GM21717 (cell line): ENCODE measurements at regions not wholly inside any gene's neighbourhood (a gene's known extent, or its start where the extent isn't known, plus 50 kb on each side); places are given as distances from the start of the nearest gene placed in this dataset.
A peak's percentile ranks its signal among the peaks of the same experiment; 100 is the strongest.
"Not testable (repeated sequence)": the region's sequence is repeated elsewhere in the genome, so short reads cannot be mapped to it uniquely, and the experiment has no call there.

ENCODE experiments used
- ATAC-seq: cut with Tn5 transposase; IDR thresholded peaks from one replicate; pipeline ENCODE4 v1.9.1; 2021; ENCODE audit warnings: mild to moderate bottlenecking, moderate library complexity; ENCODE audit not compliant: unreplicated experiment

DNA sequence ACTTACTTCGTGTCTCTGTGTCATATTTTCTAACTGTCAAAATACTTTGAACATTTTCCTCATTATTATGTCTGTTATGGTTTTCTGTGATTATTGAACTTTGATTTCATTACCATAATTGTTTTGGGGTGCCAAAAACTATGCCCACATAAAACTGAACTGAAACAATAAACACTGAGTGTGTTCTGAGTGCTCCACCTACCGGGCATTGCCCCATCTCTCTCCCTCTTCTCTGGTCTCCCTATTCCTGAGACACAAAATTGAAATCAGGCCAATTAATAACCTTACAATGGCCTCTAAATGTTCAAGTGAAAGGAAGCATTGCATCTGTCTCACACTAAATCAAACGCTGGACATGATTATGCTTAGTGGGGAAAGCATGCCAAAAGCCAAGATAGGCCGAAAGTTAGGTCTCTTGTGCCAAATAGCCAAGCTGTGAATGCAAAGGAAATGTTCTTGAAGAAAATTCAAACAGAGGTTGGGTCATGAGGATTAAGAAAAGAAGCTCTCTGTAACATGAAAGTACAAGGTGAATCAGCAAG is 972.3 kb downstream of the PCDH7 start:
- no peak for ATAC-seq

DNA sequence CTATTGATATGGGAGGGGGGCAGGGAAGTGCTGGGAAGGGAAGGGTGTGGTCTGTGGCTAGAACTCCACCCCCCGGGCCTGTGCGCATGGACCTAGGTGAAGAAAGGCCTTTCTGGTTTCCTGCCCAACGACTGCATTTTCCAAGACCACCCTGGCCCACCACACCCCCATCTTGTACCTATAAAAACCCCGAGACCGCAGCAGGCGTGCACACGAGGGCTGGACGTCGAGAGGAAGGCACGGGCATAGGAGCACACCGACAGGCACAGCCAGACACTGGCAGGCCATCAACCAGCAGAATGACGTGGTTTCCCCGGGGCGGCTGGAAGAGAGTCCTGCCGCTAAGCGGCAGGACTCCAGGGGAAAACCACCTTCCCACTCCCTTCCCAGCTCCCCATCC is 981.1 kb downstream of the PCDH7 start:
- ATAC-seq, result no peak

- ATAC-seq, result no peak
Measured at GRCh38 chr4:31702326-31702725, 982.2 kb downstream of the PCDH7 start.

DNA sequence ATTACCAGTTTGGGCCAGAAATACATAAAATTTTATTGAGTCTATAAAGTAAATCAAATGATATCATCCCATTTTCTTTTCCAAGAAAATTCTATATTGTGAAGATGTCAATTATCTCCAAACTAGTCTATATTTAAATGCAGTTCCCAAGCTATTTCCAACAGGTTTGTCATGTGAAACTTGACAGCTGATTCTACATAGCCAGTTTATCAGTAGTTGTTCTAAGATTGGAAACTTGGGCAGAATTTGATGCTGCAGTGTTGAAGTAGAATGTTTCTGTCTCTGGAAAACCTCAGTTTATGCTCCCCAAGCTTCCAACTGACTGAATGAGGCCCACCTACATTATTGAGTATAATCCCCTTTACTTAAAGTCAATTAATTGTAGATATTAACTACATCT is 994.1 kb downstream of the PCDH7 start:
- ATAC-seq, result no peak

- no peak for ATAC-seq
Measured at GRCh38 chr4:31715302-31715701, 995.1 kb downstream of the PCDH7 start.

- no peak for ATAC-seq
Measured at GRCh38 chr4:31727030-31727429, 1006.9 kb downstream of the PCDH7 start.

DNA sequence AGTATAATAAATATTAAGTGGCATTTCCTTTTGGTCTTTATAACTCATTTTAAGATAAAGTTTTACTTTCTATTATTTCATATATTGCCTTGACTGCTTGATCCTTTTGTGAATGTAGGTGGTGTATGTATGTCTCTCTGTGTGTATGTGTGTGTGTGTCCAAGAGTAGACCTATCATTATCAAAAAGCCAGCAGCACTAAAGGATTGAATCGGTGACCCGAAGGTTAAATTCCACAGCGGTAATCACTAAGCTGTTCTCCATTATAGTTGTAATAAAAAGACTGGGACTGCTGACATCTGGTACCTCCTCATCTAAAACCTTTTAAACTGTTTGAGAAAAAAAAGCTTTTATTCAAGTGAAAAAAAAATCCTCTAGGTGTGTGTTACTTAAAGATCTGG is 1014.8 kb downstream of the PCDH7 start:
- ATAC-seq, result no peak

- peak; percentile 52 for ATAC-seq
Measured at GRCh38 chr4:31737419-31737818, 1017.2 kb downstream of the PCDH7 start.

DNA sequence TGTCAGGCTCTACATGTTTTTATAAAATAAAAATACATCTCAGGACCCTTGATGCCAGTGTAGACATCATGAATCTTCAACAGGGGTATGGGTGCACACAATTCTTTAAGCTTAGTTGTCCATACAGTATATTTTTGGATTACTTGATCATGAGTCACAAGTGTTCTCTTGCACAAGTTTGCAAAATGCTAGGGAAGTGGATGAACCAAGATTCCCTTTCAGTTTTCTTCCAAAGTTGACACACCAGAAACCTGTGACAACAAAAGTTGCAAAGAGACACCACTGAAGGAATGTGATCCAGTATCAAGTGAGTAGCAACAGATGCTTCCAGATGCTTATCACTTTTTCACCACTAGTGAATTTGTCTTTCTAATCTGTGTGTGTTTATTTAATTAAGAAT is 1021.2 kb downstream of the PCDH7 start:
- no peak for ATAC-seq

GRCh38 chr4:31748382-31748781 is 1028.2 kb downstream of the PCDH7 start:
- no peak for ATAC-seq

GRCh38 chr4:31750581-31750980 is 1030.4 kb downstream of the PCDH7 start:
- not testable (repeated sequence) for ATAC-seq

GRCh38 chr4:31755751-31756150 is 1035.6 kb downstream of the PCDH7 start:
- ATAC-seq, result no peak

GRCh38 chr4:31768756-31769155 is 1048.6 kb downstream of the PCDH7 start:
- no peak for ATAC-seq

DNA sequence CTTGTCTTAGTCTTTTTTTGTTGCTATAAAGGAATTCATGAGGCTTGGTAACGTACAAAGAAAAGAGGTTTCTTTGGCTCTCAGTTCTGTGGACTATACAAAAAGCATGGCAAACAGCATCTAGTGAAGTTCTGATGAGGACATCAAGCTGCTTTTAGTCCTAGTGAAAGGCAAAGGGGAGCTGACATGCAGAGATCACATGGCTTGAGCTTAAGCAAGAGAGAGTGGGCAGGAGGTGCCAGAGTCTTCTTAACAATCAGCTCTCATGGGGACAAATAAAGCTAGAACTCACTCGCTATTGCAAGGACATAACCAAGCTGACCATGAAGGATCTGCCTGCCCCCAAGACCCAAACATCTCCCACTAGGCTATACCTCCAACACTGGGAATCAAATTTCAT is 1063.1 kb downstream of the PCDH7 start:
- no peak for ATAC-seq

DNA sequence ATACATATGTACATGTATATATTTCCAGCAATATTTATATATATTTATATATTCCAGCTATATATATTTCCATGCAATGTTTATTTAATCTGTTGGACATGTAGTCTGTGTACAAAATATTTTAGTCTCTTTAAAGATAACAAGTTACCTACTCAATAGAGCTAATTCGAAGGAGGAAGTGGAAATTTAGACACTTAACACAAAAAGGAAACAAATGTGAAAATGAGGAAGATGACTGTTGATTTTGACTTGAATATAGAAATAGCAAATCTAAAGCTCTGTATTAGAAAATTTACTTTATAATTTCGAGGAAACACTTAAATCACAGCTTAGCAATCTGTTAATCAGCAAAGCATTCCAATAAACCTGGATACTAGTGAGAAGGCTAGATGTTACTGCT is 1064.4 kb downstream of the PCDH7 start:
- no peak for ATAC-seq

GRCh38 chr4:31787701-31788100 is 1067.5 kb downstream of the PCDH7 start:
- ATAC-seq, result no peak

DNA sequence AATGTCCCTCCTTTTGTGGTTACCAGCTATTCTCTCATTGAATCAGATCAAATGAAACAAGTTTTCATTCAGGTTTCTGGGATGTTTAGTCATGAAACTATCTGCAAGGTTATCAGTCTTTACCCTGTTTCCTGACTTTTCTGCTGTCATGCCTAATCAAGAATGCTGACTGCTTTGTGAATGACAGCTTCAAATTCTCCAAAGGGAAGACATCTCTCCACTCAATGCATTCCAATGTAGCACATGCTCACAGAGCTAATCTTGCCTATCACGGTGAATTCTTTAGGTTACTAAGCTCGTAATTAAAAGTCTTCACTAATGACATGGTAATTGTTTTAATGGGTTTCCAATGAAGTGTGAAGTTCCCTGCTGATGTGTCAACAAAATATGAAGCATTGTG is 1068.5 kb downstream of the PCDH7 start:
- no peak for ATAC-seq

DNA sequence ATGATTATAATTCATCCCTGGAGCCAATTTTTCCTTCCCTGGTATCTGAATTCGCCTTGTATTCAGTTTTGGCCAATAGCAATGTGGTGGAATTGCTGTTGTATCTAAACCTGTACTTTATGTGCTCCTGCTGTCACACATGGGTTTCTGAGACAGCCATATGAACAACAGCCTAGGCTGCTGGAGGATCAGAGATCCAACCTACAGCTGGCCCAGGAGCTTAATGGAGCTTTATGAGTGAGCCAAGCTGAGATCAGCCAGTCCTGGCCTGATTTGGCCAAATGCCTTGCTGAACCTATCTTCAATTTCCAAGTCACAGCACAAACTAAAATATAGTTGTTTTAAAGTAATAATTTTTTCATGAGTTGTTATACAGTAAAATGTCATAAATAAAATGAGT is 1071.5 kb downstream of the PCDH7 start:
- ATAC-seq, result no peak

DNA sequence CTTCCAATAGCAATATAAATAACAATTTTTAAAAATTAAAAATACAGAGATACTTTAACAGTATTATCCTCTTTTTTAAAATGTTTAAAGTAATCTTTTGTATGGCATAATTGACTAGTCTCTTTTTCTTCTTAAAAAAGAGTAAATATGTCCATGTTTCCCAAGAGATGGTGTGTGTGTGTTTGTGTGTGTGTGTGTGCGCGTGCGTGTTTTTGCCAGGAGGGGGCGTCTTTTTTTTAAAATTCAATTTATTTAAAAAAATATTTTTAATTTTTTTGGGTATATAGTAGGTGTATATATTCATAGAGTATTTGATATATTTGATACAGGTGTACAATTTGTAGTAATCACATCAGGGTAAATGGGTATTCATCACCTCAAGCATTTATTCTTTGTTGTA is 1073.7 kb downstream of the PCDH7 start:
- no peak for ATAC-seq

GRCh38 chr4:31797052-31797451 is 1076.9 kb downstream of the PCDH7 start:
- ATAC-seq, result not testable (repeated sequence)

- ATAC-seq, result no peak
Measured at GRCh38 chr4:31803526-31804195, 1083.5 kb downstream of the PCDH7 start.

GRCh38 chr4:31807036-31807435 is 1086.9 kb downstream of the PCDH7 start:
- no peak for ATAC-seq

DNA sequence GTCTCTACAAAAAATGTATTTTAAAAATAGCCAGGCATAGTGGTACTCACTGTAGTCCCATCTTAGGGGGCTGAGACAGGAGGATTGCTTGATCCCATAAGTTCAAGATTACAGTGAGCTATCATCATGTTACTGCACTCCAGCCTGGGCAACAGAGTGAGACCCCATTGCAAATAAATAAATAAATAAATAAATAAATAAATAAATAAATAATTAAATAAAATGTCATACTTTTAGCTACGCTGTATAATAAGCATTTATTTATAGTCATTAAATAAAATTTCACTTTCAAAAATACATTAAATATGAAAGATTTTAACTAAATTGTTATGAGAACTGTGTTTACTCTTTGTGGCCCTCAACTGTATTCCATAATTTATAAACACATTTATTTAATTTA is 1124.2 kb downstream of the PCDH7 start:
- no peak for ATAC-seq
